ENCODE measurements at regions not wholly inside any gene's neighbourhood (a gene's known extent, or its start where the extent isn't known, plus 50 kb on each side); places are given as distances from the start of the nearest gene placed in this dataset.

- DNase-seq (ENCODE audit: low read depth): no peak
- no peak overlapping the region for H3K4me3 ChIP-seq (ENCODE audit: low read depth, low read length)
- TF ChIP-seq, protein P1, sequence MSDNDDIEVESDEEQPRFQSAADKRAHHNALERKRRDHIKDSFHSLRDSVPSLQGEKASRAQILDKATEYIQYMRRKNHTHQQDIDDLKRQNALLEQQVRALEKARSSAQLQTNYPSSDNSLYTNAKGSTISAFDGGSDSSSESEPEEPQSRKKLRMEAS (IDR thresholded peaks at IDR 0.05; ENCODE audit: low read depth, low read length): no peak
- TF ChIP-seq, protein P2, sequence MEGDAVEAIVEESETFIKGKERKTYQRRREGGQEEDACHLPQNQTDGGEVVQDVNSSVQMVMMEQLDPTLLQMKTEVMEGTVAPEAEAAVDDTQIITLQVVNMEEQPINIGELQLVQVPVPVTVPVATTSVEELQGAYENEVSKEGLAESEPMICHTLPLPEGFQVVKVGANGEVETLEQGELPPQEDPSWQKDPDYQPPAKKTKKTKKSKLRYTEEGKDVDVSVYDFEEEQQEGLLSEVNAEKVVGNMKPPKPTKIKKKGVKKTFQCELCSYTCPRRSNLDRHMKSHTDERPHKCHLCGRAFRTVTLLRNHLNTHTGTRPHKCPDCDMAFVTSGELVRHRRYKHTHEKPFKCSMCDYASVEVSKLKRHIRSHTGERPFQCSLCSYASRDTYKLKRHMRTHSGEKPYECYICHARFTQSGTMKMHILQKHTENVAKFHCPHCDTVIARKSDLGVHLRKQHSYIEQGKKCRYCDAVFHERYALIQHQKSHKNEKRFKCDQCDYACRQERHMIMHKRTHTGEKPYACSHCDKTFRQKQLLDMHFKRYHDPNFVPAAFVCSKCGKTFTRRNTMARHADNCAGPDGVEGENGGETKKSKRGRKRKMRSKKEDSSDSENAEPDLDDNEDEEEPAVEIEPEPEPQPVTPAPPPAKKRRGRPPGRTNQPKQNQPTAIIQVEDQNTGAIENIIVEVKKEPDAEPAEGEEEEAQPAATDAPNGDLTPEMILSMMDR (IDR thresholded peaks at IDR 0.05; ENCODE audit: low read depth, low read length): no peak
- no peak for TF ChIP-seq MYC (IDR thresholded peaks at IDR 0.05; ENCODE audit: low read depth, low read length)
- no peak for TF ChIP-seq POLR2A (IDR thresholded peaks at IDR 0.05; ENCODE audit: extremely low read depth, insufficient read length)
Measured at GRCh38 chr5:145246961-145247744, 588.0 kb downstream of the PRELID2 start.

- TF ChIP-seq, protein P2 (IDR thresholded peaks at IDR 0.05; ENCODE audit: low read depth, low read length): no peak
- TF ChIP-seq, protein P1 (IDR thresholded peaks at IDR 0.05; ENCODE audit: low read depth, low read length): no peak
- TF ChIP-seq POLR2A (IDR thresholded peaks at IDR 0.05; ENCODE audit: extremely low read depth, insufficient read length) (no peak), MYC (IDR thresholded peaks at IDR 0.05; ENCODE audit: low read depth, low read length) (no peak)
- H3K4me3 ChIP-seq (ENCODE audit: low read depth, low read length): no peak overlapping the region
- DNase-seq (ENCODE audit: low read depth): no peak
Measured at GRCh38 chr5:145246379-145246778, 588.8 kb downstream of the PRELID2 start.

GRCh38 chr5:145245354-145245753, 589.8 kb downstream of the PRELID2 start:
- no peak overlapping the region for H3K4me3 ChIP-seq (ENCODE audit: low read depth, low read length)
- TF ChIP-seq, protein P2 (IDR thresholded peaks at IDR 0.05; ENCODE audit: low read depth, low read length): no peak
- TF ChIP-seq POLR2A (IDR thresholded peaks at IDR 0.05; ENCODE audit: extremely low read depth, insufficient read length) (no peak), MYC (IDR thresholded peaks at IDR 0.05; ENCODE audit: low read depth, low read length) (no peak)
- TF ChIP-seq, protein P1 (IDR thresholded peaks at IDR 0.05; ENCODE audit: low read depth, low read length): no peak
- DNase-seq (ENCODE audit: low read depth): no peak

- H3K4me3 ChIP-seq (ENCODE audit: low read depth, low read length): no peak overlapping the region
- TF ChIP-seq MYC (IDR thresholded peaks at IDR 0.05; ENCODE audit: low read depth, low read length) (no peak), POLR2A (IDR thresholded peaks at IDR 0.05; ENCODE audit: extremely low read depth, insufficient read length) (no peak)
- TF ChIP-seq, protein P2 (IDR thresholded peaks at IDR 0.05; ENCODE audit: low read depth, low read length): no peak
- TF ChIP-seq, protein P1 (IDR thresholded peaks at IDR 0.05; ENCODE audit: low read depth, low read length): no peak
Measured at GRCh38 chr5:145244788-145245187, 590.4 kb downstream of the PRELID2 start.

DNA sequence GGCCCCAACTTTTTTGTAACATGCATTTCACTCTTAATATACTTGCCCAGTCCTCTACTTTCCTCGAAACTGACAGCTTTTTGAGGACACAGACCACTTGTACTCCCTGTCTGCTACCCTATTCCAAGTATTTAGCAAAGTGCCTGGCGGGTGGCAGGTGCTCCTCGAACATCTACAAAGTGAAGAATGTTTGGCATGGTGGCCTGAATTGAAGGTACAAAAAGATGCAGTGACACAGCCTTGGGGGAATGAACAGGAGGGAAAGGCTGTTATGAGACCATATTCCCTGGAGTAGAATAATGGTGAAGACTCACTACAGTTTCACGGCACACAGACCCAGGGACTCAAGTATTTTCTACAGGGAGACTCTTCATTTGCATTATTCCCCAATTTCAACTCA, 590.9 kb downstream of the PRELID2 start:
- DNase-seq (ENCODE audit: low read depth): no peak
- no peak overlapping the region for H3K4me3 ChIP-seq (ENCODE audit: low read depth, low read length)
- TF ChIP-seq, protein P1 (IDR thresholded peaks at IDR 0.05; ENCODE audit: low read depth, low read length): no peak
- TF ChIP-seq, protein P2 (IDR thresholded peaks at IDR 0.05; ENCODE audit: low read depth, low read length): no peak
- TF ChIP-seq MYC (IDR thresholded peaks at IDR 0.05; ENCODE audit: low read depth, low read length) (no peak), POLR2A (IDR thresholded peaks at IDR 0.05; ENCODE audit: extremely low read depth, insufficient read length) (no peak)

More at GRCh38 chr5:145244788-145245187, 590.4 kb downstream of the PRELID2 start:
- no peak for DNase-seq (ENCODE audit: low read depth)

All from NB4 (cell line).